ENCODE measurements at regions not wholly inside any gene's neighbourhood (a gene's known extent, or its start where the extent isn't known, plus 50 kb on each side); places are given as distances from the start of the nearest gene placed in this dataset.

DNA sequence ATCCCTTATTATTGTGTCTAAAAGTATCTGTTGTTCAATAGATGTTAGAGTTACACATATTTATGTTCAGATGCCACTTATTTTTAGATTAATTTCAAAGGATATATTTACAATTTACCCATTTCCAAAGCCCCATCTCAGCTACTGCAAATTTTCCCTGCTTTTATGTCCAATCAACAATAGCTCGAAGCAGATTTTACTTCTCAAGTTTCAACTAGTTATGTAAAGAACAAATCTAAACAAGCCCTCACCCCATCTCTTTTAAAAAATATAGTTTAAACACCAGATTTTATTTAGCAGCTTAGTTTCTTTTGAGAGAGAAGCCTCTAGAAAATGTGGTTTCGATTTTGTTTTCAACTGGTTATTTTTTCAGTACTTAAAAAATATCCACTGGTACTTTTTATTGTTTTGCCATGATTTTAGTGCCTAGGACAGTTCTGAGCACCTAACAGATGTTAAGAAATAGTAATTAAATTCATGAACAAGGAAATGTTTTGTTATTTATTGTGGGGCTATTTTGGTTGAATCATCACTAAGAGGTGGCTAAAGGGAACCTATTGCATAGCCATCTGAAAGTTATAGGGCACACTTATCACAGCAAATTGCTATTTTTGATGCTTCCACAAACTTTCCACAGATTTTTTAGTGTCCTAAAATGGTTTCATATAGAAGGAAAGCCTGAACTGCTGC is 96.2 kb upstream of the BMP4 start:
- Mint-ChIP-seq H3K27ac (no peak overlapping the region), H3K36me3 (ENCODE audit: insufficient read depth) (no peaks in the 10 kb centered on the region), H3K27me3 (no peaks in the 10 kb centered on the region), H3K4me1 (ENCODE audit: low read depth in 2 of 2) (no peaks in the 10 kb centered on the region), H3K4me3 (no peak overlapping the region), H3K9me3 (peaks cover under 1 to 4% of the 10 kb centered on the region in 2 donors)
- ATAC-seq (replicated peaks) (no peak), DNase-seq (no peak)

DNA sequence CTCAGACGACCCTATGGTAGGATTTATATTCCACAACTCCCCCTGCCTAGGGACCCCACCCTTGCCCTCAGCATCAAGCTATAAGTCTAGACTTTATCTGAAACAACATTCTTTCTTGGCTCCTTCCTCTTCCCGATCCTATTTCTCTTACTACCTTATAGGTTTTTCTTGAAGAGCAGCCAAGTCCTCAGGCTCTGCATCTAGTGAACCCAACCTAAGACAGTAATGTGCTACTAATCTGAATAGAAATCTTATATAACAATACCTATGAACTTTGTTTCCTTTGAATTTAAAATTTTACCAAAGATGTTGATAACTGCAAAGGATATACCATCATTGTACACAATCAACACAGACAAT is 96.7 kb upstream of the BMP4 start:
- Mint-ChIP-seq H3K4me1 (ENCODE audit: low read depth in 2 of 2) (no peaks in the 10 kb centered on the region), H3K9me3 (peaks cover 0 to 5% of the 10 kb centered on the region in 2 donors), H3K27ac (no peak overlapping the region), H3K36me3 (ENCODE audit: insufficient read depth) (no peaks in the 10 kb centered on the region), H3K27me3 (no peaks in the 10 kb centered on the region), H3K4me3 (no peak overlapping the region)
- ATAC-seq (replicated peaks) (no peak), DNase-seq (no peak)

DNA sequence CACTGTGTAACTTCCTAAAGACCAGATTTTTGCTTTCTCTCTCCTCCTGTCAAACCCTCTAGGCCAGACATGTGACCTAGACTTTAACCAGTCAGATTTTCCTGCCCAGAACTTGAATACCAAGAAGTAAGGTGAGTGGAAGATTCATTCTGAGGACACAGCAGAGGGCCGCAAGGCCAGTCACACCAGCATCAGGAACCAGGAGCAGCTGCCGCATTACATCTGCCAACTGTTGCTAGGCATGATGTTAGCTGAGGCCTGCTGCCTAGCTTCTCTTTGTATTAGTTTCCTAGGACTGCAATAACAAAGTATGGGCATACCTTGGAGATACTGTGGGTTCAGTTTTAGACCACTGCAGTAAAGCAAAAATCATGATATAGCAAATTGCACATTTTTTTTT is 101.9 kb upstream of the BMP4 start:
- H3K4me1 Mint-ChIP-seq (ENCODE audit: low read depth in 2 of 2) = no peaks in the 10 kb centered on the region
- ATAC-seq (replicated peaks) (no peak), DNase-seq (no peak)
- no peak overlapping the region for H3K4me3 Mint-ChIP-seq
- H3K27me3 Mint-ChIP-seq = no peaks in the 10 kb centered on the region
- H3K36me3 Mint-ChIP-seq (ENCODE audit: insufficient read depth) = no peaks in the 10 kb centered on the region
- H3K27ac Mint-ChIP-seq = no peak overlapping the region
- peaks cover 0 to 8% of the 10 kb centered on the region in 2 donors for H3K9me3 Mint-ChIP-seq

DNA sequence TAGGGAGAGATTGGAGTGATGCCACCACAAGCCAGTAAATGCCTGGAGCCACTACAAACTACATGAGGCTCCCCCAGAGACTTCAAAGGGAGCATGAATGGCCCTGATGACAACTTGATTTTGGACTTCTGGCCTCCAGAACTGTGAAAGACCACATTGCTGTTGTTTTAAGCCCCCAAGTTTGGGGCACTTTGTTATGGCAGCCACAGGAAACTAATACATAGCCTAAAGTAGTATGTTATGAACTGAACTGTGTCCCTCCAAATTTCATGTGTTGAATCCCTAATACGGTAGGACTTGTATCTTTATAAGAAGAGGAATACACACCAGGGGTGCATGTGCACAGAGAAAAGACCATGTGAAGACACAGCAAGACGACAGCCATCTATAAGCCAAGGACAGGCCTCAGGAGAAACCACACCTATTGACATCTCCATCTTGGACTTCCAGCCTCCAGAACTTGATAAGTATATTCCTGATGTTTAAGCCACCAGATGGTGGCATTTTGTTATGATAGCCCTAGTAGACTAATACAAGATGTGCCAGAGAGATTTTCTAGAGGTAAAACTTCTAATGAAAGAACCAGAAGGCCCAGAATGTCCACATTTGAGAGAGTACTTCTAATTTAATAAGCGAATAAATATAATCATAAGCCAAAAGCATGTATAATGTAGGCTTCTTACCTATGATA is 127.1 kb upstream of the BMP4 start:
- peaks cover 4 to 7% of the 10 kb centered on the region in 2 donors for H3K9me3 Mint-ChIP-seq
- H3K36me3 Mint-ChIP-seq (ENCODE audit: insufficient read depth) = no peaks in the 10 kb centered on the region
- no peak for ATAC-seq (replicated peaks)
- no peak overlapping the region for H3K27ac Mint-ChIP-seq
- no peaks in the 10 kb centered on the region for H3K4me1 Mint-ChIP-seq (ENCODE audit: low read depth in 2 of 2)
- H3K27me3 Mint-ChIP-seq = no peaks in the 10 kb centered on the region
- DNase-seq = no peak
- H3K4me3 Mint-ChIP-seq = no peak overlapping the region

DNA sequence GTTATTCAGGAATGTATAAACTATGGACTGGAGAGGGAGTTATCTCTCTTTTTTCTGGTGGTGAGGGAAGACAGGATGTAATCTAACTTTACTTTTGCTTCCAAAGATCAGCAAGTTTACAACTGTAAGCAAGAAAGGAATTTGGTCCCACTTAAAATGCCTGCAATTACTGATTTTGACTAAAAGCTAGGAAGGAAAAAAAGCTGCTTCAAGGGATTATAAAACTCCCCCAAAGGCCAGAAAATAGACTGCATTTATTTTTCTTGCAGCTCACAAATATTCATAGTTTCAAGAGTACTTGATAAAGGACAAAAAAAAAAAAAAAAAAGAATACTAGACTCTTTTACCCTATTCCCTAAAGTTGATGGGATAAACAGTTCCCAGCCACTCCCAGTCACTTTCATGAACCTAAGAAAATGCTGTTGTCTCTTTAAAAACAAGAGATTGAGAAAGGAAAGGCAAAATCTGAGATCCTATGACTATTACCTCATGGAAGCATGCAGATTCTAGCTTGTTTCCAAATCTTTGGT is 128.7 kb upstream of the BMP4 start:
- Mint-ChIP-seq H3K27ac (no peak overlapping the region), H3K4me3 (no peak overlapping the region), H3K9me3 (peaks cover 5 to 8% of the 10 kb centered on the region in 2 donors), H3K36me3 (ENCODE audit: insufficient read depth) (no peaks in the 10 kb centered on the region), H3K27me3 (no peaks in the 10 kb centered on the region), H3K4me1 (ENCODE audit: low read depth in 2 of 2) (no peaks in the 10 kb centered on the region)
- no peak for DNase-seq
- no peak for ATAC-seq (replicated peaks)

DNA sequence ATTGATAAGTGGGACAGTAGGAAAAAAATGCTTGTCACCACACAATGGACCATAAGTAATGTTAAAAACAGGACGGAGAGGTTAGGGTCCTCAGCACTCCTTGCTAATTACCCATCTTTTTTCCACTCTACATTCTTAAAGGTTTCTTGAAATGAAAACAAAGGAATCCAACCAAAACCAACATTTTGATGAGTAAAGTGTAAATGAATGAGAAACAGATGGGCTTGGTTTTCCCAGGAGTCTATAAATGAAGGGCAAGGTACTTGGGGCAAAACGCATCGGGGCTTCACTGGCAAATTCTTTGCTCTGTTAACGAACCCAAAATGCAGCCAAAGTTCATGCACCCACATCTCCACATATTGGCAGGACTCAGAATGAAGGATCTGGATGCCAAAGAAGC is 129.2 kb upstream of the BMP4 start:
- Mint-ChIP-seq H3K4me3 (no peak overlapping the region), H3K27me3 (no peaks in the 10 kb centered on the region), H3K9me3 (peaks cover 3 to 7% of the 10 kb centered on the region in 2 donors), H3K36me3 (ENCODE audit: insufficient read depth) (no peaks in the 10 kb centered on the region), H3K27ac (no peak overlapping the region), H3K4me1 (ENCODE audit: low read depth in 2 of 2) (no peaks in the 10 kb centered on the region)
- DNase-seq (no peak), ATAC-seq (replicated peaks) (no peak)

DNA sequence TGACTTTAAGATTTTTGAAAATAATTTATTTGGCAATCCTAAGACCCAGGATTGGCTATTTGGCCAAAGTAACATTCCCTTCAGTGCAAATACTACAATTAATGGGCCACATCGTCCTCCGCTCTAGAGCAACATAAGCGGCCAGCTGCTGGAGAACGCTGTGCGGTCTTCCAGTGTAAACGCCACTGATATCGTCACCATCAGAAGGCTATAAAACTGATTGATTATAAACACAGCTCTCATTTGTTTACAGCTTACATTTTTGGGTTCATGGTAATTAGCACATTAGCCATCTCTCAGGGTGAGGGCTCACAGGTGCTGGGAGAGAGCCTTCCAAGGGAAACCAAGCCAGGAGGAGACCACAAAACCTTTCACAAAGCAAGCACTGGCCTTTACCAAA is 130.1 kb upstream of the BMP4 start:
- peaks cover 3 to 7% of the 10 kb centered on the region in 2 donors for H3K9me3 Mint-ChIP-seq
- H3K4me3 Mint-ChIP-seq = no peak overlapping the region
- no peaks in the 10 kb centered on the region for H3K27me3 Mint-ChIP-seq
- no peaks in the 10 kb centered on the region for H3K36me3 Mint-ChIP-seq (ENCODE audit: insufficient read depth)
- H3K27ac Mint-ChIP-seq = no peak overlapping the region
- ATAC-seq (replicated peaks) (no peak), DNase-seq (no peak)
- no peaks in the 10 kb centered on the region for H3K4me1 Mint-ChIP-seq (ENCODE audit: low read depth in 2 of 2)

DNA sequence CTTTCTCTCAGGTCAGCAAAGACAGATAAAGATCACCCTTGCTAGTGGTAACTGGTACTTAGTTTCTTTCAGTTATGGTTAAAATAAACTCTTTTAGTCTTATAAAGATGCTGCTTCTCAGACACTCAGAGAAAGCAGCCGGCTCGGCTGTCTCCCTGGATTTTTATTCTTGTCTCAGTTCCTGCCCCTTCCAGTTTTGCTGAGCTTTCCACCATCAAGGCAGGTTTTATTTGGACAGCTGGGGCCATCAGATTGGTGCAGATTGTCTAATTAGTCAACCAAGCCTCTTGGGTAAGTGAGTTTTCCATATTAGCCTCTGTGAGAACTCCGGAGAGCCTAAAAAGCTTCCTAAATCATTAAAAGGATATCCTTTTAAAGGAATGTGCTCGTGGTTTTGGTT is 130.8 kb upstream of the BMP4 start:
- Mint-ChIP-seq H3K36me3 (ENCODE audit: insufficient read depth) (no peaks in the 10 kb centered on the region), H3K27ac (no peak overlapping the region), H3K4me1 (ENCODE audit: low read depth in 2 of 2) (no peaks in the 10 kb centered on the region), H3K27me3 (no peaks in the 10 kb centered on the region), H3K4me3 (no peak overlapping the region), H3K9me3 (peaks cover 3 to 7% of the 10 kb centered on the region in 2 donors)
- DNase-seq = no peak
- ATAC-seq (replicated peaks) = no peak

DNA sequence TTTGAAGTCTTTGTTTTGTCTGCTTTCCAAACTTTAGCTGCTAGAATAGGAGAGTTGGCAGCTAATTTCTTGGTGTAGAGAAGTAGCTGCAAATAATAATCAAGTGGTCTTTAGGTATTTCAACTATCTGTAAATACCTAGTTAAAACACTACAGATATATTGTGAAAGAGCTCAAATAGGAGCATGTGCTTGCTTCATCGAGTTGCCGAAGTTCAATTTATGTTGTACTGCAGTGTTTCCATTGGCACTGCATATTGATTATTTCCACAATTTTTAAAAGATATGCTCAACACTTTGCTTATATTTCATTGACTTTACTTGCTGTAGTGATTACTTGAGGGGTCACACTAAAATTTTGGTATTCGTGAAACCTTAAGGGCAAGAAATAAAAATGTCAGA is 131.6 kb upstream of the BMP4 start:
- no peak overlapping the region for H3K27ac Mint-ChIP-seq
- H3K9me3 Mint-ChIP-seq = peaks cover 2 to 7% of the 10 kb centered on the region in 2 donors
- no peak overlapping the region for H3K4me3 Mint-ChIP-seq
- H3K36me3 Mint-ChIP-seq (ENCODE audit: insufficient read depth) = no peaks in the 10 kb centered on the region
- ATAC-seq (replicated peaks) (no peak), DNase-seq (no peak)
- H3K4me1 Mint-ChIP-seq (ENCODE audit: low read depth in 2 of 2) = no peaks in the 10 kb centered on the region
- H3K27me3 Mint-ChIP-seq = no peaks in the 10 kb centered on the region

DNA sequence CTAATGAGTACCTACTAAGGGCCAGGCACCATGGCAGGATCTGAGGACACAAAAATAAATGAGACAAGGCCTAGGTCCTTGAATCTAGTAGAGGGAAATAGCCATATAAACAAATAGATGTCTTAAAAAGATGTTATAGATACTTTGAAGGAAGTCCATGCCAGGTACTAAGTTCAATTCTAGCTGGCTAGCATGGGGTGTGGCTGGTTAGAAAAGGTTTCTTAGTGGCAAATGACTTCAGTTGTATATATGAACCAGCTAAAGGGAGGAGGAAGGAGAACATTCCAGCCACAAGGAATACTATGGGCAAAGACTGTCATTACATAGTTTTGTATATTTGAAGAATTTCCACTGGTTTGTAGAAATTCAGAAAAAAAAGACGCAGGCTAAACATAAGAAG is 133.6 kb upstream of the BMP4 start:
- H3K4me3 Mint-ChIP-seq = no peak overlapping the region
- ATAC-seq (replicated peaks) (no peak), DNase-seq (no peak)
- H3K27me3 Mint-ChIP-seq = no peaks in the 10 kb centered on the region
- H3K36me3 Mint-ChIP-seq (ENCODE audit: insufficient read depth) = no peaks in the 10 kb centered on the region
- no peaks in the 10 kb centered on the region for H3K4me1 Mint-ChIP-seq (ENCODE audit: low read depth in 2 of 2)
- no peak overlapping the region for H3K27ac Mint-ChIP-seq
- H3K9me3 Mint-ChIP-seq = peaks cover 4 to 15% of the 10 kb centered on the region in 2 donors

DNA sequence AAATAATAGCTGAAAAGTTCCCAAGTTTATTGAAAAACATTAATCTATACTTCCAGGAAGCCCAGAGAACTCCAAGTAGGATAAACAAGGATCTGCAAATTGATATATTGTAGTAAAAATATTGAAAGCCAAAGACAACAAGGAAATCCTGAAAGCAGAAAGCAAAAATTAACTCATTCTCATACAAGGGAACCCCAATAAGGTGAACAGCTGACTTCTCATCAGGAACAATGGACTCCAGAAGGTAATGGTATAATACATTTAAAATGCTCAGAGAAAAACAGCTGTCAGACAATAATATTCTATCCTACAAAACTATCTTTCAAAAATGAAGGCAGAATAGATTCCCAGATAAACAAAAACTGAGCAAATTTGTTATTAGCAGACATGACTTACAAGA is 138.1 kb upstream of the BMP4 start:
- ATAC-seq (replicated peaks) = no peak
- Mint-ChIP-seq H3K36me3 (ENCODE audit: insufficient read depth) (no peaks in the 10 kb centered on the region), H3K27me3 (no peaks in the 10 kb centered on the region), H3K9me3 (peaks cover 2 to 15% of the 10 kb centered on the region in 2 donors), H3K4me3 (no peak overlapping the region), H3K4me1 (ENCODE audit: low read depth in 2 of 2) (no peaks in the 10 kb centered on the region), H3K27ac (no peak overlapping the region)
- DNase-seq = no peak

DNA sequence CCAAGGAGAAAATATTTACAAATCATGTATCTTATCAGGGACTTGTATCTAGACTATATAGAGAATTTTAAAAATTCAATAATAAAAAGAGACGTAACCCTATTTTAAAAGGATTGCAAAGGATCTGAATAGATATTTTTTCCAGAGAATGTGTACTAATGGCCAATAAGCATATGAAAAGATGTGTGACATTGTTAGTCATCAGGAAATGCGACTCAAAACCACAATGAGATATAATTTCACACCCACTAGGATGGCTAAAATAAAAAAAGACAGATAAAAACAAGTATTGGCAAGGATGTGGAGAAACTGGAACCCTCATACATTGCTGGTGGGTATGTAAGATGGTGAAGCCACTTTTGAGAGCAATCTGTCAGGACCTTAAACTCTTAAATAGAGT is 141.9 kb upstream of the BMP4 start:
- H3K27ac Mint-ChIP-seq = no peak overlapping the region
- ATAC-seq (replicated peaks) (no peak), DNase-seq (no peak)
- H3K4me3 Mint-ChIP-seq = no peak overlapping the region
- no peaks in the 10 kb centered on the region for H3K4me1 Mint-ChIP-seq (ENCODE audit: low read depth in 2 of 2)
- H3K27me3 Mint-ChIP-seq = no peaks in the 10 kb centered on the region
- peaks cover 2 to 15% of the 10 kb centered on the region in 2 donors for H3K9me3 Mint-ChIP-seq
- H3K36me3 Mint-ChIP-seq (ENCODE audit: insufficient read depth) = no peaks in the 10 kb centered on the region

DNA sequence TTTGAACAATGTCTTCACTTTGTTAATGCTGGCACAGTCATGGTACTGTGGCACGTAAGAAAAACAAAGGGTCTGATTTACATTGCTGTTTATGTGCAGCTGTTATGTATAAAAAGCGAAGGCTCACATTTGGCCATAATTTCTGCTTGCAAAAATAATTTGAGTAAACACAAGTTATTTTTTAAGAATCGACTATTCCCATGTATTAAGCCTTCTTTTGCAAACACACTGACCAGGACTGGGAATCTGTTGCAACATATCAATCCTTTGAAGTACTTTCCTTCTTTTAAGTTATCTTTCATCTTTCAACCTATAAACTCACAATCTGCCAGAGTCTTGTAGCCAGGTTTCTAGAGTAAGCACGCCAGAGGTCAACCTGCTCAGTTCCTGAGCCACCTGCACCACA is 145.4 kb upstream of the BMP4 start:
- H3K9me3 Mint-ChIP-seq = peaks cover 0 to 8% of the 10 kb centered on the region in 2 donors
- H3K36me3 Mint-ChIP-seq (ENCODE audit: insufficient read depth) = no peaks in the 10 kb centered on the region
- no peak overlapping the region for H3K4me3 Mint-ChIP-seq
- H3K4me1 Mint-ChIP-seq (ENCODE audit: low read depth in 2 of 2) = no peaks in the 10 kb centered on the region
- ATAC-seq (replicated peaks) = no peak
- H3K27me3 Mint-ChIP-seq = no peaks in the 10 kb centered on the region
- H3K27ac Mint-ChIP-seq = no peak overlapping the region
- no peak for DNase-seq

DNA sequence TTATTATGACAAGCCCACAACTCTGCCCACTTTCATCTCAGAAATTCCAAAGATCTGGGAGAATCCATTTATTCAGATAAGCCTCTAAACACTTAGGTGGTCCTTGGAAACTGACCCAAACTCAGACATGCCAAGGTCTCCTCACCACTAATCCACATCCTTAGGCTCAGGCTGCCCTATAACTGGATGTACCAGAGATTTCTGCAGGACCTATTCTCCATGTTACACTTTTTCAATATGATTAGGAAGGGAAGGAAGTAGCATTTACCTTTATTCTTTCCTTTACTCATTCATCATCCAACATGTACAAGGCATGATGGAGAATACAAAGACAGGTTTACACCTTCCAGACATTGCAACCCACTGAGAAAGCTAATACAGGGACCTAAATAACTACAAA is 145.9 kb upstream of the BMP4 start:
- H3K4me3 Mint-ChIP-seq = no peak overlapping the region
- no peaks in the 10 kb centered on the region for H3K27me3 Mint-ChIP-seq
- ATAC-seq (replicated peaks) (no peak), DNase-seq (no peak)
- peaks cover 0 to 8% of the 10 kb centered on the region in 2 donors for H3K9me3 Mint-ChIP-seq
- no peaks in the 10 kb centered on the region for H3K36me3 Mint-ChIP-seq (ENCODE audit: insufficient read depth)
- no peak overlapping the region for H3K27ac Mint-ChIP-seq
- no peaks in the 10 kb centered on the region for H3K4me1 Mint-ChIP-seq (ENCODE audit: low read depth in 2 of 2)
